B cell (primary cell): ENCODE measurements at regions not wholly inside any gene's neighbourhood (a gene's known extent, or its start where the extent isn't known, plus 50 kb on each side); places are given as distances from the start of the nearest gene placed in this dataset.

Experiments
- ATAC-seq: fragments of 200-7000 bp; cut with Tn5 transposase; one replicate; pipeline ENCODE4 v1.10.0; 2021; ENCODE audit warnings: low read depth, mild to moderate bottlenecking, moderate number of reproducible peaks, moderate library complexity
- CTCF ChIA-PET: fragments of 350-600 bp; sonication (Branson Sonifier 250); formaldehyde crosslinking; loops from one replicate; lab custom pipeline; 2021; ENCODE audit warnings: antibody characterized with exemption, inconsistent platforms; lab: Charles Lee
- POLR2A ChIA-PET: fragments of 350-600 bp; sonication (Branson Sonifier 250); formaldehyde crosslinking; loops from one replicate; lab custom pipeline; 2021; ENCODE audit warnings: antibody characterized with exemption; lab: Charles Lee
- DNase-seq: peaks from one replicate; pipeline ENCODE4 v3.0.0; 2013
- H2AFZ ChIP-seq: 2 replicates; pipeline ENCODE4 v1.6.1; 2012; ENCODE audit warnings: mild to moderate bottlenecking, low read depth, low read length; ENCODE audit not compliant: insufficient read depth, poor library complexity, severe bottlenecking
- H3K27ac ChIP-seq, 2 donors: 1 replicate in 1 of 2; 2 replicates in 1 of 2; pipeline ENCODE4 v1.5.1; 2012 to 2013; ENCODE audit warnings: low read length in 2 of 2, mild to moderate bottlenecking in 2 of 2, moderate library complexity in 1 of 2
- H3K27me3 ChIP-seq, 4 experiments: fragments of 200-600 bp in 1 of 4; sonication (generic) in 1 of 4; replicated peaks in 1 of 4; 1 replicate in 2 of 4; 2 replicates in 2 of 4; pipeline versions ENCODE4 v1.6.1 to v1.7.0; 2013 to 2016; ENCODE audit warnings: low read length in 3 of 4, mild to moderate bottlenecking in 2 of 4, mixed read lengths in 1 of 4, moderate library complexity in 1 of 4; ENCODE audit not compliant: insufficient read depth in 4 of 4, control insufficient read depth in 3 of 4; ENCODE audit errors: control extremely low read depth in 1 of 4
- H3K36me3 ChIP-seq, 2 experiments: replicated peaks in 1 of 2; 1 replicate in 1 of 2; 2 replicates in 1 of 2; pipeline versions ENCODE4 v1.6.1 to v1.7.1; 2013; ENCODE audit warnings: low read length in 1 of 2; ENCODE audit not compliant: insufficient read depth in 2 of 2, control insufficient read depth in 1 of 2; ENCODE audit errors: control extremely low read depth in 1 of 2, extremely low read depth in 1 of 2
- H3K4me1 ChIP-seq, 2 donors: fragments of 200-600 bp in 1 of 2; sonication (generic) in 1 of 2; 1 replicate in 1 of 2; 2 replicates in 1 of 2; pipeline versions ENCODE4 v1.5.1 to v1.6.1; 2013 to 2017; ENCODE audit warnings: low read length in 2 of 2; ENCODE audit not compliant: control insufficient read depth in 2 of 2, insufficient read depth in 2 of 2
- H3K4me2 ChIP-seq: replicated peaks from 2 replicates; pipeline ENCODE3; 2012; ENCODE audit warnings: mild to moderate bottlenecking, low read depth, low read length; ENCODE audit not compliant: poor library complexity, severe bottlenecking
- H3K4me3 ChIP-seq, 5 experiments: fragments of 200-600 bp in 1 of 5; sonication (generic) in 1 of 5; 1 replicate in 3 of 5; 2 replicates in 2 of 5; pipeline versions ENCODE4 v1.5.1 to v1.7.0; 2011 to 2016; ENCODE audit warnings: low read length in 4 of 5, mild to moderate bottlenecking in 4 of 5, low read depth in 2 of 5, control low read depth in 1 of 5, moderate library complexity in 1 of 5; ENCODE audit not compliant: insufficient read depth in 1 of 5; ENCODE audit errors: control extremely low read depth in 1 of 5, extremely low read depth in 1 of 5
- H3K79me2 ChIP-seq: fragments of 200-600 bp; sonication (generic); one replicate; pipeline ENCODE4 v1.6.0; 2016; ENCODE audit warnings: low read length; ENCODE audit not compliant: control insufficient read depth, insufficient read depth
- H3K9ac ChIP-seq: fragments of 200-600 bp; sonication (generic); 2 replicates; pipeline ENCODE4 v1.6.1; 2017; ENCODE audit warnings: mild to moderate bottlenecking, low read length, moderate library complexity
- H3K9me3 ChIP-seq, 3 donors: one replicate each; pipeline versions ENCODE4 v1.6.1 to v1.7.1; 2013; ENCODE audit warnings: low read length in 2 of 3; ENCODE audit not compliant: control insufficient read depth in 2 of 3, insufficient read depth in 1 of 3; ENCODE audit errors: control extremely low read depth in 1 of 3
- H4K20me1 ChIP-seq: 2 replicates; pipeline ENCODE4 v1.6.0; 2012; ENCODE audit warnings: mild to moderate bottlenecking, low read length; ENCODE audit not compliant: insufficient read depth, control insufficient read depth, poor library complexity, severe bottlenecking
- H3K27ac Mint-ChIP-seq: one replicate; pipeline ENCODE4 v1.8.0; 2021; ENCODE audit warnings: mixed read lengths
- H3K27me3 Mint-ChIP-seq: one replicate; pipeline ENCODE4 v1.8.0; 2021; ENCODE audit warnings: mixed read lengths
- H3K4me1 Mint-ChIP-seq: one replicate; pipeline ENCODE4 v1.8.0; 2021; ENCODE audit warnings: mixed read lengths
- H3K4me3 Mint-ChIP-seq: one replicate; pipeline ENCODE4 v1.8.0; 2021; ENCODE audit warnings: mixed read lengths
- H3K9me3 Mint-ChIP-seq: one replicate; pipeline ENCODE4 v1.8.0; 2022; ENCODE audit warnings: mixed read lengths; ENCODE audit not compliant: insufficient read depth
- CTCF ChIP-seq: fragments of 200-600 bp; IDR thresholded peaks from one replicate; pipeline ENCODE4 v1.8.0; 2022; ENCODE audit warnings: antibody characterized with exemption, mild to moderate bottlenecking
- EZH2 ChIP-seq: IDR thresholded peaks from 2 replicates; pipeline ENCODE4 v1.6.1; 2012; ENCODE audit warnings: borderline replicate concordance, low read depth, mild to moderate bottlenecking, moderate library complexity, low read length; ENCODE audit not compliant: insufficient read depth, poor library complexity, severe bottlenecking
- WGBS: methylation state at CpG from one replicate; pipeline ENCODE4 v1.1.5; 2013; ENCODE audit warnings: missing lambda C conversion rate; ENCODE audit not compliant: insufficient coverage; 5-methylcytosine and 5-hydroxymethylcytosine counted together
- intact Hi-C: fragments of 100-400 bp; cut with micrococcal nuclease; formaldehyde crosslinking; loops from one replicate; pipeline ENCODE4 v1.10.0; 2022

GRCh38 chr6:67141005-67141404, 1434.0 kb upstream of the EYS start:
- ChIA-PET POLR2A (no interaction called here), CTCF (no interaction called here)
- H3K79me2 ChIP-seq, result no peaks in the 10 kb centered on the region
- no peak for TF ChIP-seq EZH2
- TF ChIP-seq CTCF, result no peak
- H3K9ac ChIP-seq, result no peak overlapping the region
- H2AFZ ChIP-seq, result no peak overlapping the region
- no peaks in the 10 kb centered on the region for H3K4me1 ChIP-seq
- H3K4me3 ChIP-seq, result no peak overlapping the region
- no peaks in the 10 kb centered on the region for H3K9me3 Mint-ChIP-seq
- H3K36me3 ChIP-seq, result no peaks in the 10 kb centered on the region
- intact Hi-C loops, result no loop called here
- no peaks in the 10 kb centered on the region for H3K27me3 ChIP-seq
- ATAC-seq (no peak), DNase-seq (no peak)
- H3K27ac ChIP-seq, result no peak overlapping the region
- H3K4me2 ChIP-seq, result no peak overlapping the region
- H3K9me3 ChIP-seq, result no peaks in the 10 kb centered on the region
- H3K27ac Mint-ChIP-seq, result no peak overlapping the region
- WGBS, result no CpG with 5 or more reads among the region's 4 CpGs
- no peaks in the 10 kb centered on the region for H3K27me3 Mint-ChIP-seq
- H4K20me1 ChIP-seq, result no peaks in the 10 kb centered on the region
- H3K4me1 Mint-ChIP-seq, result no peaks in the 10 kb centered on the region
- no peak overlapping the region for H3K4me3 Mint-ChIP-seq

GRCh38 chr6:67133973-67134372, 1426.9 kb upstream of the EYS start:
- Histone ChIP-seq H2AFZ (no peak overlapping the region), H3K27me3 (no peaks in the 10 kb centered on the region), H3K4me3 (no peak overlapping the region), H3K36me3 (no peaks in the 10 kb centered on the region), H4K20me1 (no peaks in the 10 kb centered on the region), H3K27ac (no peak overlapping the region), H3K9ac (no peak overlapping the region), H3K9me3 (no peaks in the 10 kb centered on the region), H3K79me2 (no peaks in the 10 kb centered on the region), H3K4me1 (no peaks in the 10 kb centered on the region), H3K4me2 (no peak overlapping the region)
- intact Hi-C loops, result no loop called here
- H3K4me3 Mint-ChIP-seq, result no peak overlapping the region
- H3K4me1 Mint-ChIP-seq, result no peaks in the 10 kb centered on the region
- H3K27me3 Mint-ChIP-seq, result no peaks in the 10 kb centered on the region
- POLR2A ChIA-PET, result no interaction called here
- no peak overlapping the region for H3K27ac Mint-ChIP-seq
- CTCF ChIA-PET, result no interaction called here
- ATAC-seq (no peak), DNase-seq (no peak)
- TF ChIP-seq EZH2 (no peak), CTCF (no peak)
- H3K9me3 Mint-ChIP-seq, result no peaks in the 10 kb centered on the region
- 93% methylated on average over 2 of the region's 5 CpGs for WGBS
